ENCODE measurements at regions not wholly inside any gene's neighbourhood (a gene's known extent, or its start where the extent isn't known, plus 50 kb on each side); places are given as distances from the start of the nearest gene placed in this dataset.
"Not testable (repeated sequence)": the region's sequence is repeated elsewhere in the genome, so short reads cannot be mapped to it uniquely, and the experiment has no call there.

DNA sequence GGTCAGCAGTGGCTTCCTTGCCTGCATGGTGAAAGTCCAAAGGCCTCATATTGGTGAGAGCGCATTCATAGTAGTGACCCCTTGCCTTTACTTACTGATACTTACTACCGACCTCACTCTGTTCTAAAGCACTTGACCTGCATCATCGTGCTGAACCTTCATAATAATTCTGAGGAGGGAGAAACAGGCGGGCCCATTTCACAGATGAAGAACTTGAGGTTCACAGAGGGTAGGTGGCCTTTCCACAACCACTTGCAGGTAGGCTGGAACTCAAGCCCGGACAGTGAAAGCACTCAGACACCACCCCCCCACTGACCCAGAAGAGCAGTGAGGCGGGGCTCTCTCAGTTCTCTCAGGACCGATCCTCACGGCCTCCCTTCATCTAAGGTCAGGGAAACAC lies 149.4 kb upstream of the CHST15 start:
- DNase-seq (ENCODE audit: low read depth) = no peak
- no peak overlapping the region for H3K4me3 ChIP-seq (ENCODE audit: low read depth, low read length)
- TF ChIP-seq, protein P1, sequence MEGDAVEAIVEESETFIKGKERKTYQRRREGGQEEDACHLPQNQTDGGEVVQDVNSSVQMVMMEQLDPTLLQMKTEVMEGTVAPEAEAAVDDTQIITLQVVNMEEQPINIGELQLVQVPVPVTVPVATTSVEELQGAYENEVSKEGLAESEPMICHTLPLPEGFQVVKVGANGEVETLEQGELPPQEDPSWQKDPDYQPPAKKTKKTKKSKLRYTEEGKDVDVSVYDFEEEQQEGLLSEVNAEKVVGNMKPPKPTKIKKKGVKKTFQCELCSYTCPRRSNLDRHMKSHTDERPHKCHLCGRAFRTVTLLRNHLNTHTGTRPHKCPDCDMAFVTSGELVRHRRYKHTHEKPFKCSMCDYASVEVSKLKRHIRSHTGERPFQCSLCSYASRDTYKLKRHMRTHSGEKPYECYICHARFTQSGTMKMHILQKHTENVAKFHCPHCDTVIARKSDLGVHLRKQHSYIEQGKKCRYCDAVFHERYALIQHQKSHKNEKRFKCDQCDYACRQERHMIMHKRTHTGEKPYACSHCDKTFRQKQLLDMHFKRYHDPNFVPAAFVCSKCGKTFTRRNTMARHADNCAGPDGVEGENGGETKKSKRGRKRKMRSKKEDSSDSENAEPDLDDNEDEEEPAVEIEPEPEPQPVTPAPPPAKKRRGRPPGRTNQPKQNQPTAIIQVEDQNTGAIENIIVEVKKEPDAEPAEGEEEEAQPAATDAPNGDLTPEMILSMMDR (IDR thresholded peaks at IDR 0.05; ENCODE audit: insufficient read depth, low read depth, low read length) = no peak

DNA sequence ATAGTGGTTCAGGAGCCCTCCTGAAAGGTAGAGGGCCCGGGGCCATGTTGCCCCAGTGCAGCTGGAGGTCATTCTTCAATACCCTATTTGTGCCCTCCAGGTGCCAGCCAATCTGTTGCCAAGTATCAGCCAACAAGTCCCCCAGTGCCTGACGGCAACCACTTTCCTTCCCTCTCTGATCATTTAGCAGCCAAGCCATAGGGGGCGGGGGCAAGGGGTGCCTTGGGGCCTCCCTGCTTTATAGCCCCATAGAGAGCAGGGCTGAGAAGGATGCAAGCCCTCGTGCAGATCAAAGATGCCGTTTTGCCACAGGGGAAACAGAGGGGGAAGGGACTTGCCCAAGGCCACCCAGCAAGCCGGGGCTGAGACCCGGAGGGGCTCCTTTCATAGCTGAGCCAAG lies 149.0 kb upstream of the CHST15 start:
- TF ChIP-seq, protein P1 (IDR thresholded peaks at IDR 0.05; ENCODE audit: insufficient read depth, low read depth, low read length) = no peak
- no peak for DNase-seq (ENCODE audit: low read depth)
- no peak overlapping the region for H3K4me3 ChIP-seq (ENCODE audit: low read depth, low read length)

DNA sequence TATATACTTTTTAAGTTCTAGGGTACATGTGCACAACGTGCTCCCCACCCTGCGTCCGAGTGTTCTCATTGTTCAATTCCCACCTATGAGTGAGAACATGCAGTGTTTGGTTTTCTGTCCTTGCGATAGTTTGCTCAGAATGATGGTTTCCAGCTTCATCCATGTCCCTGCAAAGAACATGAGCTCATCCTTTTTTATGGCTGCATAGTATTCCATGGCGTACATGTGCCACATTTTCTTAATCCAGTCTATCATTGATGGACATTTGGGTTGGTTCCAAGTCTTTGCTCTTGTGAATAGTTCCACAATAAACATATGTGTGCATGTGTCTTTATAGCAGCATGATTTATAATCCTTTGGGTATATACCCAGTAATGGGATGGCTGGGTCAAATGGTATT lies 148.1 kb upstream of the CHST15 start:
- DNase-seq (ENCODE audit: low read depth); H3K4me3 ChIP-seq (ENCODE audit: low read depth, low read length): not testable (repeated sequence)

DNA sequence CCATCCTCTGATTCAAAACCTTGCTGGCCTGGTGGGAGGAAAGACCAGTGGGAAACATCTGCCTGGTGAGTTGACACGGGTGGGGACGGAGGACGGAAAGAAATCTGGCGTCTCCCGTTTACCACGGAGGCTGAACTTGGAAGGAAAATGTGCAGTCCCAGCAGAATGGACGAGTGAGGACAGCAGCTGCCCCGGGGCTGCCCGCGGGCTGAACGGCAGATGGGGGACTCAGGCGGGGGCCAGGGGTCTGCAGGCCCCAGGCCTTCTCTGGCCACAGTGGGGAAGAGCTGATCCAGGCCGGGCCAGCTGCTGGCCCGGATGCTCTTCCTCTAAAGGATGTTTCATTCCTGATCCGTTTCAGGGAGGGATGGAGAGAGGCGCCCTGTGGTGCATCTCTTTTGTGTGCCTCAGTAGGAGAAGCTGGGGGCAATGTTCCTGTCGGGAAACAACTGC lies 147.5 kb upstream of the CHST15 start:
- no peak overlapping the region for H3K4me3 ChIP-seq (ENCODE audit: low read depth, low read length)
- TF ChIP-seq, protein P1 (IDR thresholded peaks at IDR 0.05; ENCODE audit: insufficient read depth, low read depth, low read length) = no peak
- no peak for DNase-seq (ENCODE audit: low read depth)

DNA sequence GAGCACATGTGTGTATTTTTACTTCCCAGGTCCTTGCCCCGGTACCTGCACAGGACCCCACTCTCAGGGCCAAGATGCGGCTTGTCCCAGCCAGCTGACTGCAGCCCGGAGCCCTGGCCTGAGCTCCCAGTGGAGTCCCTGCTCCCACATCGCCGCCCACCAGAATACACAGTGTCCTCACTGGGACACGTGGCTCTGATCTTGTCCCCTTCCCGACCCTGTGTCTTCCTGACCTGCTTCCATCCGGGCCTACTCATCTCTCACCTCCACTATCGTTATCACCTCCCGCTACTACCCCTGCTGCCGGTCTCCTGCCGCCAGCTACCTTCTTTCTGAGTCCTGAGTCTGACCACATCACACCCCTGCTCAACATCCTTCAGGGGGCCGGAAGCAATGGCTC lies 146.3 kb upstream of the CHST15 start:
- no peak overlapping the region for H3K4me3 ChIP-seq (ENCODE audit: low read depth, low read length)
- no peak for DNase-seq (ENCODE audit: low read depth)
- TF ChIP-seq, protein P1 (IDR thresholded peaks at IDR 0.05; ENCODE audit: insufficient read depth, low read depth, low read length) = no peak

DNA sequence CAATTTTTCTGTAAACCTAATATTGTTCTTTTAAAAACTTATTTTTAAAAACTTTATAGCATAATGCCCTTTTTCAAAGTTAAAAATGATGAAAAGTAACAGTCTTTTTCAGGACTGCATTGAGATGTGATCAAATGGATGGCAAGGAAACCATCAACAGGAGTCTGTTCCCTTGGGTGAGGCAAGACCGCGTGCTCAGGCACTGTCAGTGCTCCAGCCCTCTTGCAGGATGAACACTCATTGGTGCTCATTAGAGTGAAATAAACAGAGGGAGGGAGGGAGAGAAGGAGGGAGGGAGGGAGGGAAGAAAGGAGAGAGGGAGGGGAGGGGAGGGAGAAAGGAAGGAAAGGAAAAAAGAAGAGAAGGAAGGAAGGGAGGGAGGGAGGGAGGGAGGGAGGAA lies 145.7 kb upstream of the CHST15 start:
- H3K4me3 ChIP-seq (ENCODE audit: low read depth, low read length) = no peak overlapping the region
- DNase-seq (ENCODE audit: low read depth) = no peak
- TF ChIP-seq, protein P1 (IDR thresholded peaks at IDR 0.05; ENCODE audit: insufficient read depth, low read depth, low read length) = no peak

DNA sequence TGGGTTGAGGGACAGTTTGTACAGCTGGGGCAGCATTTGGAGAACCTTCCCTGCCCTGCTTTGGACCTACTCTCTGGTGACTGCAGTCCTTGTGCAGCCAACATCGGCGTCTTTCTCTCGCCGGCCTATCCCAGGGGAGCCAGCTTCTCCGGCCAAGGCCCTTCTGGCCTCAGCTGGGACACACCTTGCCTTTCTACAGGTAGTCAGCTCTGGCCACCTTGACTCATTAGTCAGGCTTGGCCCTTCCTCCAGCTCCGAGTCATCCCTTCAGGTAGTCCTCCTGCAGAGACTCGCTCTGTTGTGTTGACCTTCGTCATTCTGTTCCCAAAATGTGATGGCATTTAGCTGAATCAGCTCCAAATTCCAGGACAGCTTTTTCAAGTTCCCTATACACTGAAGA lies 145.0 kb upstream of the CHST15 start:
- no peak for DNase-seq (ENCODE audit: low read depth)

More for the DNA sequence above, 145.0 kb upstream of the CHST15 start:
- TF ChIP-seq, protein P1 (IDR thresholded peaks at IDR 0.05; ENCODE audit: insufficient read depth, low read depth, low read length) = no peak
- no peak overlapping the region for H3K4me3 ChIP-seq (ENCODE audit: low read depth, low read length)

Measured in fibroblast of villous mesenchyme (primary cell).